GM12874 (cell line): ENCODE measurements at regions not wholly inside any gene's neighbourhood (a gene's known extent, or its start where the extent isn't known, plus 50 kb on each side); places are given as distances from the start of the nearest gene placed in this dataset.

ENCODE experiments used
- CTCF ChIP-seq: IDR thresholded peaks from 2 replicates; pipeline ENCODE4 v1.5.1; 2011; ENCODE audit warnings: low read depth, mild to moderate bottlenecking, control low read depth, low read length, moderate library complexity; ENCODE audit not compliant: insufficient read depth

- no peak for TF ChIP-seq CTCF
Observed at GRCh38 chr15:95930659-95931375, 399.7 kb upstream of the NR2F2 start.

- TF ChIP-seq CTCF: no peak
Observed at GRCh38 chr15:95931619-95932018, 398.9 kb upstream of the NR2F2 start.

- no peak for TF ChIP-seq CTCF
Observed at GRCh38 chr15:95932141-95932540, 398.4 kb upstream of the NR2F2 start.

GRCh38 chr15:95932676-95933075 is 397.8 kb upstream of the NR2F2 start:
- TF ChIP-seq CTCF: no peak

GRCh38 chr15:95935852-95936251 is 394.6 kb upstream of the NR2F2 start:
- no peak for TF ChIP-seq CTCF

GRCh38 chr15:95937128-95937528 is 393.4 kb upstream of the NR2F2 start:
- no peak for TF ChIP-seq CTCF

GRCh38 chr15:95940431-95940985 is 390.0 kb upstream of the NR2F2 start:
- no peak for TF ChIP-seq CTCF
